DMS53 treated with DMSO at 0.1 percent for 48 hours (cell line): ENCODE measurements at regions not wholly inside any gene's neighbourhood (a gene's known extent, or its start where the extent isn't known, plus 50 kb on each side); places are given as distances from the start of the nearest gene placed in this dataset.

Experiments used
- DNase-seq: peaks from one replicate; lab custom pipeline; 2025; ENCODE audit not compliant: unreplicated experiment; lab: John Stamatoyannopoulos, UW

- no peak for DNase-seq
Measured at GRCh38 chr12:14252697-14253096, 112.8 kb upstream of the ATF7IP start.

GRCh38 chr12:14253496-14253895 is 112.0 kb upstream of the ATF7IP start:
- no peak for DNase-seq

GRCh38 chr12:14254781-14255180 is 110.7 kb upstream of the ATF7IP start:
- DNase-seq = no peak

GRCh38 chr12:14256121-14256520 is 109.4 kb upstream of the ATF7IP start:
- DNase-seq = no peak

GRCh38 chr12:14256555-14257169 is 108.8 kb upstream of the ATF7IP start:
- DNase-seq = peak; percentile 78

- no peak for DNase-seq
Measured at GRCh38 chr12:14257303-14257733, 108.2 kb upstream of the ATF7IP start.

- DNase-seq = peak; percentile 100
Measured at GRCh38 chr12:14257734-14258574, 107.5 kb upstream of the ATF7IP start.

GRCh38 chr12:14258575-14258940 is 106.9 kb upstream of the ATF7IP start:
- no peak for DNase-seq

GRCh38 chr12:14259481-14260010 is 105.9 kb upstream of the ATF7IP start:
- no peak for DNase-seq

GRCh38 chr12:14260011-14260993 is 105.2 kb upstream of the ATF7IP start:
- peak; percentile 43 for DNase-seq

- no peak for DNase-seq
Measured at GRCh38 chr12:14261096-14261495, 104.4 kb upstream of the ATF7IP start.

- DNase-seq = peak; percentile 16
Measured at GRCh38 chr12:14261861-14262260, 103.6 kb upstream of the ATF7IP start.

GRCh38 chr12:14262771-14263511 is 102.5 kb upstream of the ATF7IP start:
- DNase-seq = no peak

GRCh38 chr12:14263742-14264141 is 101.7 kb upstream of the ATF7IP start:
- peak; percentile 99 for DNase-seq

GRCh38 chr12:14264316-14264715 is 101.2 kb upstream of the ATF7IP start:
- DNase-seq = peak; percentile 46

- no peak for DNase-seq
Measured at GRCh38 chr12:14264778-14265177, 100.7 kb upstream of the ATF7IP start.

- DNase-seq = no peak
Measured at GRCh38 chr12:14268120-14268515, 97.4 kb upstream of the ATF7IP start.

- DNase-seq = no peak
Measured at GRCh38 chr12:14270392-14270791, 95.1 kb upstream of the ATF7IP start.

- peak; percentile 76 for DNase-seq
Measured at GRCh38 chr12:14272956-14273912, 92.2 kb upstream of the ATF7IP start.
